ENCODE measurements at regions not wholly inside any gene's neighbourhood (a gene's known extent, or its start where the extent isn't known, plus 50 kb on each side); places are given as distances from the start of the nearest gene placed in this dataset.

DNA sequence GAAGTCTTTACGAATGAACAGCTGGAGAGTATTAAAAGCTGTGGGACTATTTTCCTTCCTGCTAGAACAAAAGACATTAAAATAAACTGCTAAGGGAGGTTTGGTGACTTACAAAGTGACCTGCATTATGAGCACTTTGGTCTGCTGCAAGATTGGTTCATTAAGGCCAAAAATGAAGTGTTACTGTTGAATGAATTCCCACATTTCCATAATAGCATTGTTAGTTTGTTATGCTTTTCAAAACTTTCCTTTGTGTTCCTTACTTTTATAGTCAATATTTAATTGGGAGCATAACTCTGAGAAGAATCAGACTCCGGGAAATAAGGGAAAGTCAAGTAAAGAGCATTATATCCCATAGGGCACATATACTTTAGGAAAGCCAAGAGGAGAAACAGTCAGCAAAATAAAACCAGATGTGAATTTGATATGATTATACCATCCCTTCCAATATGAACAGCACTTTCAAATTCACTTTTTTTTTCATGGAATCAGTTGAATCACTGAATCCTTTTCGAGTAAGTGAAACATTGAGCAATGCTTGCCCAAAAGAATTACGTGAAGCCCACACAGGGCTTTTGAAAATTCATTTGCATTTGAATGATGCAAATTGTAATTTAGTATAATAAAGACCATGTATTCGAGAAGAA, 112.6 kb downstream of the KCTD12 start:
- TF ChIP-seq CTCF (optimal IDR thresholded peaks at IDR 0.05 in 1 of 3, IDR thresholded peaks at IDR 0.05 in 1 of 3, conservative IDR thresholded peaks at IDR 0.05 in 1 of 3; ENCODE audit: extremely low read depth in 1 of 3, insufficient read depth in 2 of 3, low read length in 3 of 3) (no peak), EZH2 (IDR thresholded peaks at IDR 0.05; ENCODE audit: low read length) (no peak)
